ENCODE measurements at regions not wholly inside any gene's neighbourhood (a gene's known extent, or its start where the extent isn't known, plus 50 kb on each side); places are given as distances from the start of the nearest gene placed in this dataset.
"Not testable (repeated sequence)": the region's sequence is repeated elsewhere in the genome, so short reads cannot be mapped to it uniquely, and the experiment has no call there.

GRCh38 chr7:80018941-80019808 is 115.5 kb upstream of the GNAI1 start:
- peak; percentile 0 for DNase-seq (ENCODE audit: low read depth)

GRCh38 chr7:80017101-80017698 is 117.4 kb upstream of the GNAI1 start:
- no peak for DNase-seq (ENCODE audit: low read depth)

GRCh38 chr7:80014511-80014910 is 120.1 kb upstream of the GNAI1 start:
- DNase-seq (ENCODE audit: low read depth), result no peak

- no peak for DNase-seq (ENCODE audit: low read depth)
These were observed 126.6 kb upstream of the GNAI1 start for GRCh38 chr7:80008039-80008438.

GRCh38 chr7:80002865-80003264 is 131.8 kb upstream of the GNAI1 start:
- no peak for DNase-seq (ENCODE audit: low read depth)

GRCh38 chr7:79998363-79998762 is 136.3 kb upstream of the GNAI1 start:
- DNase-seq (ENCODE audit: low read depth), result no peak

GRCh38 chr7:79997345-79997744 is 137.3 kb upstream of the GNAI1 start:
- DNase-seq (ENCODE audit: low read depth), result no peak

- DNase-seq (ENCODE audit: low read depth), result not testable (repeated sequence)
These were observed 138.9 kb upstream of the GNAI1 start for GRCh38 chr7:79995741-79996140.

- no peak for DNase-seq (ENCODE audit: low read depth)
These were observed 146.0 kb upstream of the GNAI1 start for GRCh38 chr7:79988653-79989052.

- no peak for DNase-seq (ENCODE audit: low read depth)
These were observed 150.4 kb upstream of the GNAI1 start for GRCh38 chr7:79984210-79984609.

- no peak for DNase-seq (ENCODE audit: low read depth)
These were observed 152.4 kb upstream of the GNAI1 start for GRCh38 chr7:79982141-79982770.

- DNase-seq (ENCODE audit: low read depth), result no peak
These were observed 154.3 kb upstream of the GNAI1 start for GRCh38 chr7:79980376-79980775.

GRCh38 chr7:79979437-79979836 is 155.2 kb upstream of the GNAI1 start:
- DNase-seq (ENCODE audit: low read depth), result no peak

GRCh38 chr7:79977481-79977880 is 157.2 kb upstream of the GNAI1 start:
- no peak for DNase-seq (ENCODE audit: low read depth)

- not testable (repeated sequence) for DNase-seq (ENCODE audit: low read depth)
These were observed 158.0 kb upstream of the GNAI1 start for GRCh38 chr7:79976711-79977020.

GRCh38 chr7:79975986-79976710 is 158.5 kb upstream of the GNAI1 start:
- DNase-seq (ENCODE audit: low read depth), result not testable (repeated sequence)

GRCh38 chr7:79973455-79973854 is 161.2 kb upstream of the GNAI1 start:
- no peak for DNase-seq (ENCODE audit: low read depth)

GRCh38 chr7:79971058-79971457 is 163.6 kb upstream of the GNAI1 start:
- DNase-seq (ENCODE audit: low read depth), result no peak

GRCh38 chr7:79968894-79969293 is 165.7 kb upstream of the GNAI1 start:
- DNase-seq (ENCODE audit: low read depth), result no peak

GRCh38 chr7:79968077-79968648 is 166.5 kb upstream of the GNAI1 start:
- DNase-seq (ENCODE audit: low read depth), result no peak

GRCh38 chr7:79965946-79966345 is 168.7 kb upstream of the GNAI1 start:
- DNase-seq (ENCODE audit: low read depth), result no peak

- no peak for DNase-seq (ENCODE audit: low read depth)
These were observed 170.2 kb upstream of the GNAI1 start for GRCh38 chr7:79964463-79964862.

All from stimulated activated CD4-positive, alpha-beta T cell treated with anti-CD3 and anti-CD28 coated beads, Interleukin-2, amount 100 ng/mL, for 4 hours (primary cell).